KMS-11 (cell line): ENCODE measurements at regions not wholly inside any gene's neighbourhood (a gene's known extent, or its start where the extent isn't known, plus 50 kb on each side); places are given as distances from the start of the nearest gene placed in this dataset.

Source experiments
- H2AFZ ChIP-seq: fragments of 200-600 bp; sonication (generic); 2 replicates; pipeline ENCODE4 v1.6.1; 2016; ENCODE audit warnings: antibody characterized with exemption, mixed run types, low read depth
- H3K27ac ChIP-seq: fragments of 200-600 bp; sonication (generic); 2 replicates; pipeline ENCODE4 v1.6.1; 2016; ENCODE audit warnings: mild to moderate bottlenecking, mixed run types
- H3K27me3 ChIP-seq: fragments of 200-600 bp; sonication (generic); 2 replicates; pipeline ENCODE4 v1.6.1; 2017; ENCODE audit warnings: mild to moderate bottlenecking, low read depth, mixed run types, moderate library complexity; ENCODE audit not compliant: insufficient read depth
- H3K36me3 ChIP-seq: fragments of 200-600 bp; sonication (generic); 2 replicates; pipeline ENCODE4 v1.6.1; 2017; ENCODE audit warnings: mild to moderate bottlenecking, mixed run types; ENCODE audit not compliant: insufficient read depth
- H3K4me1 ChIP-seq: fragments of 200-600 bp; sonication (generic); 2 replicates; pipeline ENCODE4 v1.6.1; 2016; ENCODE audit warnings: mild to moderate bottlenecking, low read depth, mixed run types; ENCODE audit not compliant: poor library complexity, severe bottlenecking
- H3K4me2 ChIP-seq: fragments of 200-600 bp; sonication (generic); 2 replicates; pipeline ENCODE4 v1.7.0; 2016; ENCODE audit warnings: mild to moderate bottlenecking, mixed run types
- H3K4me3 ChIP-seq: fragments of 200-600 bp; sonication (generic); IDR thresholded peaks from 2 replicates; pipeline ENCODE4 v1.6.1; 2017; ENCODE audit warnings: low read depth, low read length, mixed read lengths; ENCODE audit not compliant: insufficient read depth
- H3K79me2 ChIP-seq: fragments of 200-600 bp; sonication (generic); 2 replicates; pipeline ENCODE4 v1.6.1; 2016; ENCODE audit warnings: low read depth, mixed run types; ENCODE audit not compliant: insufficient read depth
- H3K9ac ChIP-seq: fragments of 200-600 bp; sonication (generic); 2 replicates; pipeline ENCODE4 v1.6.1; 2016; ENCODE audit warnings: mild to moderate bottlenecking, mixed run types
- H4K20me1 ChIP-seq: fragments of 200-600 bp; sonication (generic); 2 replicates; pipeline ENCODE4 v1.6.1; 2016; ENCODE audit warnings: mild to moderate bottlenecking, mixed run types; ENCODE audit not compliant: insufficient read depth
- CTCF ChIP-seq: fragments of 200-600 bp; sonication (generic); conservative IDR thresholded peaks from 2 replicates; pipeline ENCODE4 v1.6.1; 2017; ENCODE audit warnings: low read depth, mild to moderate bottlenecking, antibody characterized with exemption, low read length, moderate library complexity, mixed read lengths

DNA sequence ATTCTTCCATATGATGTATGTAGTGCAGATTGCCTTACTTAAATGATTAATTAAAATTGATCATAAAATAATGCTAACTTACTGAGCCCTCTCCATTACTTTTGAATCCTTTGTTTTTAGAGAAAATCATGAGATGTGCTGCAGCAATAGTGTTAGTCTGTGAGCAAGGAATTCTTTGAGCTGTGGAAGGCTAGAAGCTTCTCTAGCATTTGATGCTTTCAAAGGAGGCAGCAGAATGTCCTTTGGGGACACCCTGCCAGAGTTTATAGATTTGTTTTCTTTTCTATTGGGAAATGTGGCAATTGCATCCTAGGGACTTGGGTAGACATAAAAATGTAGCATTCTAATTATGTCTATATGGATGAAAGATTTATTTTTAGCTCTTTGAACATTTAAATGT lies 284.1 kb upstream of the SMIM30 start:
- no peak overlapping the region for H3K4me2 ChIP-seq
- H3K4me3 ChIP-seq, result no peak overlapping the region
- no peaks in the 10 kb centered on the region for H4K20me1 ChIP-seq
- H3K9ac ChIP-seq, result no peak overlapping the region
- no peak overlapping the region for H2AFZ ChIP-seq
- H3K4me1 ChIP-seq, result no peaks in the 10 kb centered on the region
- no peaks in the 10 kb centered on the region for H3K36me3 ChIP-seq
- no peaks in the 10 kb centered on the region for H3K27me3 ChIP-seq
- no peaks in the 10 kb centered on the region for H3K79me2 ChIP-seq
- no peak for TF ChIP-seq CTCF
- H3K27ac ChIP-seq, result no peak overlapping the region

- TF ChIP-seq CTCF, result no peak
- Histone ChIP-seq H3K36me3 (no peaks in the 10 kb centered on the region), H3K27ac (no peak overlapping the region), H3K4me1 (no peaks in the 10 kb centered on the region), H3K4me2 (no peak overlapping the region), H3K79me2 (no peaks in the 10 kb centered on the region), H3K27me3 (no peaks in the 10 kb centered on the region), H3K4me3 (no peak overlapping the region), H2AFZ (no peak overlapping the region), H3K9ac (no peak overlapping the region), H4K20me1 (no peaks in the 10 kb centered on the region)
These were observed 283.7 kb upstream of the SMIM30 start for GRCh38 chr7:113402005-113402404.

DNA sequence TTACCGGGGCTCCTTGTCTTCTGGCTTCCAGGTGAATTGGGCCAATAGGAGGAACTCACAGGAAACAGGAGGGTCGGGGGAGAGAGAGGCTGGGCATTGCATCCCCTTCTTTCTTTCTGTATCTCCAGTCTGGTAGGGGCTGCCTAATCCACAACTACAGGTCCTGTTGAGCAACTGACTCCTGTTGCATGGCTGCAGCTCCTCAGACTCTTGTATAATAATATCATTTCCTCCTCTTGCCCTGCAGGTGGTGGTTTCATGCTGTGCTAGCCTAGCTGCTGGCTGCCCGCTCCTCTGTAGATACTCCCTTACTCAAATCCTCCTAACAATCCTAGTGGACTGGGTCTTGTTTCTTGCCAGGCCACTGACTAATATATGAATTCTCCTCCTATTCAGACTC lies 276.5 kb upstream of the SMIM30 start:
- TF ChIP-seq CTCF, result no peak
- Histone ChIP-seq H3K9ac (no peak overlapping the region), H3K79me2 (no peaks in the 10 kb centered on the region)

DNA sequence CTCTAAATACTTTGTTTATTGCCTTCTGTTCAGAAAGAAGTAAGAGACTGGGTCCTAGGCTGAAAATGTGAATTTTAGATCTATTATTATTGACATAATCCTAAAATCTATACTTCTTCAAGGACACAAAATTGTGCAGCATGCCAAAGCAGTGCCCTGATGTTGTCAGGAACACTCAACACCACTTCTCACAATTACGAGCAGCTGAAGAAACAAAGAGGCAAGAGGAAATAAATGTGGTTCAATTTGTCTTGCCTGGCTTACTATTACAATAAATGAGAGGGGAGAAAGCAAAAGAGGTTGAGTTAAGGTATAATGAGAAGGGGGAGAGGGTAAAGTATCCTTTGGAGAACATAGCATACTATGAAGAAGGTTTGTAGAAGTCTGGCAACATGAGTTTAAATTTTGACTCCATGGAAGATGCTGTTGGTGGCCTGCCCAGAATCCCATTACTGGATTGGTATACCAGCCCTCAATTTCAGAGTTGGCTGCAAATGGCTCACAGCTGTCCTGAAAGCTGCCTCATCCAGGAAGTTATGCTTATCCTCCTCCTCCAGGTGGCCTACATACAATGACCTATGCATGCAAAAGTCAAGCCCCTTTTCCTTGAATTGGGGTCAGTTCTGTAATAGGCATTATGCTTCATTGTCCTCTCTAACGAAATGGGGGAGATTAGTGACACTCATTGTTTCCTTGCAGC lies 274.6 kb upstream of the SMIM30 start:
- no peaks in the 10 kb centered on the region for H3K36me3 ChIP-seq
- no peak overlapping the region for H2AFZ ChIP-seq
- H3K4me1 ChIP-seq, result no peaks in the 10 kb centered on the region
- H3K27ac ChIP-seq, result no peak overlapping the region
- no peak overlapping the region for H3K4me2 ChIP-seq
- no peaks in the 10 kb centered on the region for H3K27me3 ChIP-seq
- H3K9ac ChIP-seq, result no peak overlapping the region
- no peak overlapping the region for H3K4me3 ChIP-seq
- H3K79me2 ChIP-seq, result no peaks in the 10 kb centered on the region
- TF ChIP-seq CTCF, result no peak
- no peaks in the 10 kb centered on the region for H4K20me1 ChIP-seq

More for the DNA sequence above, 276.5 kb upstream of the SMIM30 start:
- Histone ChIP-seq H4K20me1 (no peaks in the 10 kb centered on the region), H3K4me2 (no peak overlapping the region), H3K27ac (no peak overlapping the region), H3K4me1 (no peaks in the 10 kb centered on the region), H3K4me3 (no peak overlapping the region), H3K36me3 (no peaks in the 10 kb centered on the region), H3K27me3 (no peaks in the 10 kb centered on the region), H2AFZ (no peak overlapping the region)
